Esophagus (tissue), 2 donors: ENCODE measurements at regions not wholly inside any gene's neighbourhood (a gene's known extent, or its start where the extent isn't known, plus 50 kb on each side); places are given as distances from the start of the nearest gene placed in this dataset.

Experiments
- H3K27ac ChIP-seq, 2 donors: one replicate each; pipeline ENCODE4 v1.5.1; 2013; ENCODE audit warnings: low read depth in 2 of 2, mild to moderate bottlenecking in 2 of 2, inconsistent platforms in 1 of 2, low read length in 1 of 2, moderate library complexity in 1 of 2
- H3K27me3 ChIP-seq, 2 donors: one replicate each; pipeline ENCODE4 v1.6.1; 2013; ENCODE audit warnings: low read length in 2 of 2, control low read depth in 1 of 2, mild to moderate bottlenecking in 1 of 2; ENCODE audit not compliant: insufficient read depth in 2 of 2, control insufficient read depth in 1 of 2
- H3K36me3 ChIP-seq, 2 donors: one replicate each; pipeline ENCODE4 v1.6.1; 2013; ENCODE audit warnings: low read length in 1 of 2; ENCODE audit not compliant: control insufficient read depth in 2 of 2, insufficient read depth in 2 of 2
- H3K4me1 ChIP-seq, 2 donors: one replicate each; pipeline ENCODE4 v1.6.1; 2013; ENCODE audit warnings: low read length in 1 of 2; ENCODE audit not compliant: control insufficient read depth in 2 of 2, insufficient read depth in 2 of 2
- H3K4me3 ChIP-seq, 2 donors: one replicate each; pipeline ENCODE4 v1.5.1; 2013; ENCODE audit warnings: low read length in 2 of 2, mild to moderate bottlenecking in 2 of 2, low read depth in 1 of 2, moderate library complexity in 1 of 2
- H3K9me3 ChIP-seq, 2 donors: one replicate each; pipeline ENCODE4 v1.6.1; 2013; ENCODE audit warnings: mild to moderate bottlenecking in 2 of 2, low read depth in 1 of 2, low read length in 1 of 2, moderate library complexity in 1 of 2; ENCODE audit not compliant: control insufficient read depth in 2 of 2, insufficient read depth in 1 of 2
- WGBS, 2 donors: extraction: QIAGEN DNeasy Blood & Tissue Kit; methylation state at CpG; one replicate each; pipeline ENCODE4 v1.1.7; 2013; 5-methylcytosine and 5-hydroxymethylcytosine counted together
- donor health status: healthy with polysubstance abuse.
- donor health status: Bipolar disorder and iron deficiency.

- H3K9me3 ChIP-seq: peaks cover 0 to 4% of the 10 kb centered on the region in 2 donors
- WGBS, 2 donors: 85% methylated on average over 5 of the region's 5 CpGs
- no peaks in the 10 kb centered on the region for H3K36me3 ChIP-seq
- H3K27ac ChIP-seq: no peak overlapping the region
- H3K4me1 ChIP-seq: no peaks in the 10 kb centered on the region
- no peak overlapping the region for H3K4me3 ChIP-seq
- no peaks in the 10 kb centered on the region for H3K27me3 ChIP-seq
Measured at GRCh38 chr14:86943391-86944365, 1049.3 kb downstream of the GALC start.

DNA sequence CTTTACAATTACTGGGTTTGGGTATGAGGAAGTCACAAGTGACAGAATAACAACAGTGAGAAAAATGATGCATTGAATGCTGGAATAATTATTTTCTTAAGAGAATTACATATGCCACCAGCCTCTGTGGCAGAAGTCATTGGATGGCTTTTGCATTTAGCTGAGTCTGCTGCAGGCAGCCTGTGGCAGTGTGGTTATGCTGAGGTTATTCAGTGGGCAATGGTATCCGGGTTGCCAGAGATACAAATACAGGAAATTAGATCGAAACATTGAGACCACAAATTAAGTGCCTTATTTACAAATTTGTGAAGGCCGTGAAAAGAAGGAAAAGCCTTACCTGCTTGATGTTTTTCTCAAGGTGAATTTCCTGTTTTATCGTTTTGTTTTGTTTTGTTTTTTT is 1050.0 kb downstream of the GALC start:
- Histone ChIP-seq H3K9me3 (peaks cover 0 to 7% of the 10 kb centered on the region in 2 donors), H3K4me1 (no peaks in the 10 kb centered on the region), H3K27ac (no peak overlapping the region), H3K27me3 (no peaks in the 10 kb centered on the region), H3K36me3 (no peaks in the 10 kb centered on the region), H3K4me3 (no peak overlapping the region)
- 69 to 79% methylated on average over 4 of the region's 4 CpGs for WGBS, 2 donors

DNA sequence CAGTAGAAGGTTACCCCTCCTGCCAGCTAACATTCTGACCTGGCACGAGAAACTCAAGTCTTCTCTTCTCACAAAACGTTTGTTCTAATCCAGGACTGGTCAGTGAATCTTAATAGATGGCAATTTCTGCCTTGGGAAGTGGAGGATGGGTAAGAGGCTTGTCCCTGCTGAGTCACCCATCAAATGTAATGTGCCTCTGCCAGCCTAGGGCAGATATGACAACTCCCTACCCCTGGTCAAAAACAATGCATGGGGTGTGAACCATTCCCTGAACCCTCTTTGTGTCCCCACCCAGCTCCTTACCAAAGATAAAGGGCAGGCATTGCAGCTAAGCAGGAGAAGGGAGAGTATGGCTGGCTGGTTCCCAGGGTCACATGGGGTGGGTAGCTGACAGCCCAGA is 1052.9 kb downstream of the GALC start:
- peaks cover 0 to 7% of the 10 kb centered on the region in 2 donors for H3K9me3 ChIP-seq
- H3K4me3 ChIP-seq: no peak overlapping the region
- no peaks in the 10 kb centered on the region for H3K36me3 ChIP-seq
- WGBS, 2 donors: 48 to 51% methylated on average over 2 of the region's 2 CpGs
- H3K27me3 ChIP-seq: no peaks in the 10 kb centered on the region
- no peak overlapping the region for H3K27ac ChIP-seq
- no peaks in the 10 kb centered on the region for H3K4me1 ChIP-seq

DNA sequence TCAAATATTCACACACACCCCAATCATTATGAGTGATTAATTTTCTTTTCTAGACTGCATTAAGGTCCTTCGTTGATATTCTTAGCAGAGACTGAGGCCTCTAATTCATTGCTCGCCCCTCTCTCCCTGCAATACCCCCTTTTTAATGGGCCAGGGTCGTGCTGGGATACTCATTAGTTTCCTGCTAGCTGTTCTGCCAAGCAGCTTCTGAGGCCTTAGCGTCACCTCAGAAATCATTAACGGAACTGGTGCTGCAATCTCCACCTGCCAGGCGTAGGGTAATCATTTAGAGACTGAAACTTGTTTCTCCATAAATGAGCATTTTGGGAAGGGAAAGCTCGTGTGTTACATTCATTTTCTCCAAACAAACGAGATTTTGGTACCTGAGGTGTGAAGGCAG is 1054.7 kb downstream of the GALC start:
- no peaks in the 10 kb centered on the region for H3K36me3 ChIP-seq
- H3K27ac ChIP-seq: no peak overlapping the region
- WGBS, 2 donors: 57 to 66% methylated on average over 8 of the region's 8 CpGs
- no peaks in the 10 kb centered on the region for H3K4me1 ChIP-seq
- no peaks in the 10 kb centered on the region for H3K27me3 ChIP-seq
- no peak overlapping the region for H3K4me3 ChIP-seq
- peaks cover 0 to 7% of the 10 kb centered on the region in 2 donors for H3K9me3 ChIP-seq

- WGBS, 2 donors: 49 to 75% methylated on average over 2 of the region's 2 CpGs
- no peak overlapping the region for H3K27ac ChIP-seq
Measured at GRCh38 chr14:86936556-86936955, 1056.4 kb downstream of the GALC start.

DNA sequence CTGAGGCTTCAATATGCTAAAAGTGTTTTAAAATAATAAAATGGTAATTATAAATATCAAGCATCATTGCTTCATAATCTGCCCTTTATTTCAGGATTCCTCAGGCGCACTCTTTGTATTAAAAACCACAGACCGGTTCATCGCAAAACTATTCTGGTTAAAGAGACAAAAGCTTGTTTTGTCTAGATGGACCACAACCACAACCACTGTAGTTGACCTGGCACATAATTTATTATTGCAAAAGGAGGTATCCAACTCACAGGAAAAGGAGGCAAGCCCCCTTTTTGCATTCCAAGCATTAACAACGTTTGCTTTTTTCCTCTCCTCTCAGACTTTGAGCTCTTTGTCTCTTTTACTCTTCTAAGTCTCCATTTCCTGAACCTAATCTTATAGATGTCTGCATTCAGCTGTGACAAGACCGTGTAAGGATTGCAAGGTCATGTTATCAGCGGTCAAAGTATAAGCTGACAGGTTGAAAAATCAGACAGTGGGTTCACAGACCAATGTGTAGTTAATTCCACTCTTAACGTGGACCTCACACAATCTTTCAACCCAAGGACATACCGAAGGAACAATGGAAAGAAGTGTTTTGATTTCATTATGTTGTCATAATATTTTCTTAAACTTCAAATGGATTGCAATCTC is 1057.6 kb downstream of the GALC start:
- H3K27me3 ChIP-seq: no peaks in the 10 kb centered on the region
- H3K4me3 ChIP-seq: no peak overlapping the region
- peaks cover 0 to 7% of the 10 kb centered on the region in 2 donors for H3K9me3 ChIP-seq
- H3K36me3 ChIP-seq: no peaks in the 10 kb centered on the region
- H3K27ac ChIP-seq: no peak overlapping the region
- no peaks in the 10 kb centered on the region for H3K4me1 ChIP-seq
- WGBS, 2 donors: 48 to 50% methylated on average over 8 of the region's 8 CpGs

More at GRCh38 chr14:86936556-86936955, 1056.4 kb downstream of the GALC start:
- Histone ChIP-seq H3K9me3 (peaks cover 0 to 7% of the 10 kb centered on the region in 2 donors), H3K4me1 (no peaks in the 10 kb centered on the region), H3K27me3 (no peaks in the 10 kb centered on the region), H3K4me3 (no peak overlapping the region), H3K36me3 (no peaks in the 10 kb centered on the region)

DNA sequence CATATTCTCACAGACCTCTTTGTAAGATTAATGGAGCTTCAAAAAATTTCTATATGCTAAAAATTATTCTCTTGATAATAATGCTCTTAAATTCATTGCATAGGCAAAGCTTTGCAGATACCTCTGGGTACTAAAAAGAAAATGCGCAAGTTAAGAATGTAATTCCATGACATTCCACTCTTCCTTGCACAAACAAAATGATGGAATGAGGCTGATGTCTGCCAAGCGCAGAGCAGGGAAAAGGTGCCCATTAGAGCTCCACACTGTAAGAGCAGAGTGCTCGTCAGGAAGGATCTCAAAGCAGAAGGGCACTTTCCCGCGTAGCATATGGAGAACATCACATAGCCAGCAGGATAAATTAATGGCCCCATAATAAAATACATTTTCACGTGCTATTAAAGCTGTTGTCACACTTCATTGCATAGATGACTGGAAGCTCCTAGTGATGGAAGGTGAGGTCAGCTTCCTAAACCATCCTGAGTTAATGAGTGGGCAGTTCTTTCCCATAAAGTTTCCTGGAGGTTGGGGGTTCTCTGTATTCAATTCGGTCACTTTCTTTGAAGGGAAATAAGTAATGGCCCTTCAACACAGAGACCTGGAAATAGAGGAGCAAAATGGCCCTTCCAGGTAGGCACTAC is 1058.9 kb downstream of the GALC start:
- Histone ChIP-seq H3K27me3 (no peaks in the 10 kb centered on the region), H3K4me1 (no peaks in the 10 kb centered on the region), H3K9me3 (peaks cover 0 to 3% of the 10 kb centered on the region in 2 donors), H3K36me3 (no peaks in the 10 kb centered on the region), H3K4me3 (no peak overlapping the region), H3K27ac (no peak overlapping the region)
- WGBS, 2 donors: 74 to 85% methylated on average over 7 of the region's 7 CpGs

GRCh38 chr14:86933460-86933859 is 1059.5 kb downstream of the GALC start:
- H3K36me3 ChIP-seq: no peaks in the 10 kb centered on the region
- no peaks in the 10 kb centered on the region for H3K27me3 ChIP-seq
- no peaks in the 10 kb centered on the region for H3K4me1 ChIP-seq
- no peak overlapping the region for H3K27ac ChIP-seq
- peaks cover 0 to 1% of the 10 kb centered on the region in 2 donors for H3K9me3 ChIP-seq
- H3K4me3 ChIP-seq: no peak overlapping the region
- 77 to 80% methylated on average over 2 of the region's 2 CpGs for WGBS, 2 donors

- no peaks in the 10 kb centered on the region for H3K27me3 ChIP-seq
- no peaks in the 10 kb centered on the region for H3K4me1 ChIP-seq
- no peak overlapping the region for H3K4me3 ChIP-seq
- no peak overlapping the region for H3K27ac ChIP-seq
- H3K36me3 ChIP-seq: no peaks in the 10 kb centered on the region
- H3K9me3 ChIP-seq: no peaks in the 10 kb centered on the region
- WGBS, 2 donors: 35 to 43% methylated on average over 2 of the region's 2 CpGs
Measured at GRCh38 chr14:86915406-86915805, 1077.6 kb downstream of the GALC start.
